ENCODE measurements at regions not wholly inside any gene's neighbourhood (a gene's known extent, or its start where the extent isn't known, plus 50 kb on each side); places are given as distances from the start of the nearest gene placed in this dataset.

DNA sequence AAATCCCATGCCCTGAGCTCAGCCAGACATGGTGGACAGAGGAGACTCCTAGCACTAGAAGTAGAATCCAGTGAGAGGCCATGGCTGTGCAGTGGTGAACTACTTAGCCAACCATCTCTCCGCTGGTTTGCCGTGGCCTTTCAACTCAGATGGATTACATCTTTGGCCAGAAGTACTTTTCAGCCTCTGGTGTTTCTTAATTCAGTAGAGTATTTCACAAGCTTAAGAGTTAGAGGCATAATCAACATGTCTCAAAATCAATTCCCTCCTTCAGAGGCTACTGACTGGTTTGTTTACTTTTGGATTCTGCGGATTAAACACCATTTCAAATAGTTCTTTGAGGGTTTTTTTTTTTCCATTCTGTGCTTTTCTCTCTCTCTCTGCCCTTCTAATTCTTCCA, 91.1 kb upstream of the PGRMC2 start:
- H3K79me2 ChIP-seq (ENCODE audit: insufficient read depth, low read length): no peaks in the 10 kb centered on the region

DNA sequence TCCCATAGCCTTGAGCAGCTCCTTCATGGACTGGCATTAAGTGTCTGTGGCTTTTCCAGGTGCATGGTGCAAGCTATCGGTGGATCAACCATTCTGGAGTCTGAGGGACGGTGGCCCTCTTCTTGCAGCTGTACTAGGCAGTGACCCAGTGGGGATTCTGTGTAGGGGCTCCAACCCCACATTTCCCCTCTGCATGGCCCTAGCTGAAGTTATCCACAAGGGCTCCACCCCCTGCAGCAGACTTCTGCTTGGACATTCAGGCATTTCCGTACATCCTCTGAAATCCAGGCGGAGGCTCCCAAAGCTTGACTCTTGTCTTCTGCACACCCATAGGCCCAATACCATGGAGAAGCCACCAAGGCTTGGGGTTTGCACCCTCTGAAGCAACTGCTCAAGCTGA, 89.3 kb upstream of the PGRMC2 start:
- ATAC-seq: no peak
- no peak for FAIRE-seq
- no peaks in the 10 kb centered on the region; a peak in 1 of 5 replicates for H3K27me3 ChIP-seq (ENCODE audit: control insufficient read depth in 1 of 2, insufficient read depth in 2 of 2, low read length in 2 of 2)
- H3K9me3 ChIP-seq (ENCODE audit: low read length): peaks cover 14% of the 10 kb centered on the region
- H3K27ac ChIP-seq (ENCODE audit: extremely low read length, insufficient read depth, low read length): no peak overlapping the region
- WGBS (ENCODE audit: low lambda C conversion rate): 62% methylated on average over 3 of the region's 4 CpGs
- H3K4me1 ChIP-seq (ENCODE audit: insufficient read depth, low read length): no peaks in the 10 kb centered on the region
- H2AFZ ChIP-seq (ENCODE audit: low read length): no peak overlapping the region
- no peaks in the 10 kb centered on the region for H3K36me3 ChIP-seq (replicated peaks in 1 of 2; ENCODE audit: control insufficient read depth in 1 of 2, insufficient read depth in 2 of 2, low read length in 2 of 2)
- in situ Hi-C loops (cut with HindIII; ENCODE audit: extremely low pct_ligation_motif_present, low pct_unique_long_range_greater_than_20kb) (no loop called here), intact Hi-C loops (cut with micrococcal nuclease; ENCODE audit: unreplicated experiment) (loop anchor here (10.0 kb wide), 1 partner anchor 182 kb away; no protein-coding TSS in a partner anchor)
- no peak overlapping the region for H3K9ac ChIP-seq (ENCODE audit: insufficient read depth, low read depth, low read length)
- ChIA-PET POLR2A (no interaction called here), CTCF (ENCODE audit: low intra/inter-chr PET ratio, low total read pairs) (no interaction called here)
- H3K79me2 ChIP-seq (ENCODE audit: insufficient read depth, low read length): no peaks in the 10 kb centered on the region
- DNase-seq (ENCODE audit: low spot score): no peak
- TF ChIP-seq, protein P1, sequence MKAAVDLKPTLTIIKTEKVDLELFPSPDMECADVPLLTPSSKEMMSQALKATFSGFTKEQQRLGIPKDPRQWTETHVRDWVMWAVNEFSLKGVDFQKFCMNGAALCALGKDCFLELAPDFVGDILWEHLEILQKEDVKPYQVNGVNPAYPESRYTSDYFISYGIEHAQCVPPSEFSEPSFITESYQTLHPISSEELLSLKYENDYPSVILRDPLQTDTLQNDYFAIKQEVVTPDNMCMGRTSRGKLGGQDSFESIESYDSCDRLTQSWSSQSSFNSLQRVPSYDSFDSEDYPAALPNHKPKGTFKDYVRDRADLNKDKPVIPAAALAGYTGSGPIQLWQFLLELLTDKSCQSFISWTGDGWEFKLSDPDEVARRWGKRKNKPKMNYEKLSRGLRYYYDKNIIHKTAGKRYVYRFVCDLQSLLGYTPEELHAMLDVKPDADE (CRISPR knock-in tag; IDR thresholded peaks at IDR 0.05): no peak
- H4K20me1 ChIP-seq (ENCODE audit: insufficient read depth, low read length): no peaks in the 10 kb centered on the region
- H3K4me2 ChIP-seq (ENCODE audit: low read depth, low read length): no peak overlapping the region
- no TSS peak for BruUV-seq (replicated peaks)
- no peak overlapping the region for H3K4me3 ChIP-seq (replicated peaks in 1 of 3; ENCODE audit: insufficient read depth in 1 of 3, low read depth in 2 of 3, low read length in 3 of 3)

More for the DNA sequence above, 91.1 kb upstream of the PGRMC2 start:
- H3K4me1 ChIP-seq (ENCODE audit: insufficient read depth, low read length): no peaks in the 10 kb centered on the region
- intact Hi-C loops (cut with micrococcal nuclease; ENCODE audit: unreplicated experiment): loop anchor here (10.0 kb wide), 1 partner anchor 184 kb away; no protein-coding TSS in a partner anchor
- no peak overlapping the region for H3K4me3 ChIP-seq (replicated peaks in 1 of 3; ENCODE audit: insufficient read depth in 1 of 3, low read depth in 2 of 3, low read length in 3 of 3)
- no peak for ATAC-seq
- H2AFZ ChIP-seq (ENCODE audit: low read length): no peak overlapping the region
- ChIA-PET CTCF (ENCODE audit: low intra/inter-chr PET ratio, low total read pairs) (no interaction called here), POLR2A (no interaction called here)
- in situ Hi-C loops (cut with HindIII; ENCODE audit: extremely low pct_ligation_motif_present, low pct_unique_long_range_greater_than_20kb): no loop called here
- no peak for FAIRE-seq
- H3K9me3 ChIP-seq (ENCODE audit: low read length): peaks cover 14% of the 10 kb centered on the region
- no peaks in the 10 kb centered on the region for H4K20me1 ChIP-seq (ENCODE audit: insufficient read depth, low read length)
- BruUV-seq (replicated peaks): no TSS peak
- TF ChIP-seq KDM3A (CRISPR knock-in tag; IDR thresholded peaks at IDR 0.05; ENCODE audit: low read depth): no peak
- no peak for DNase-seq (ENCODE audit: low spot score)
- no peak overlapping the region for H3K9ac ChIP-seq (ENCODE audit: insufficient read depth, low read depth, low read length)
- no peaks in the 10 kb centered on the region for H3K36me3 ChIP-seq (replicated peaks in 1 of 2; ENCODE audit: control insufficient read depth in 1 of 2, insufficient read depth in 2 of 2, low read length in 2 of 2)
- 63% methylated on average over 3 of the region's 3 CpGs for WGBS (ENCODE audit: low lambda C conversion rate)
- H3K27ac ChIP-seq (ENCODE audit: extremely low read length, insufficient read depth, low read length): no peak overlapping the region
- no peaks in the 10 kb centered on the region; a peak in 1 of 5 replicates for H3K27me3 ChIP-seq (ENCODE audit: control insufficient read depth in 1 of 2, insufficient read depth in 2 of 2, low read length in 2 of 2)
- no peak overlapping the region for H3K4me2 ChIP-seq (ENCODE audit: low read depth, low read length)

All from HepG2 (cell line).